ENCODE measurements at regions not wholly inside any gene's neighbourhood (a gene's known extent, or its start where the extent isn't known, plus 50 kb on each side); places are given as distances from the start of the nearest gene placed in this dataset.

GRCh38 chr22:48907591-48907990 is 920.1 kb downstream of the BRD1 start:
- Mint-ChIP-seq H3K27me3 (ENCODE audit: low read depth) (peaks cover 38% of the 10 kb centered on the region), H3K9me3 (no peaks in the 10 kb centered on the region), H3K27ac (no peak overlapping the region)

GRCh38 chr22:48906216-48906835 is 921.3 kb downstream of the BRD1 start:
- Mint-ChIP-seq H3K4me1 (no peaks in the 10 kb centered on the region), H3K27me3 (ENCODE audit: low read depth) (peaks cover 46% of the 10 kb centered on the region), H3K36me3 (ENCODE audit: low read depth) (no peaks in the 10 kb centered on the region), H3K4me3 (no peak overlapping the region), H3K27ac (no peak overlapping the region), H3K9me3 (no peaks in the 10 kb centered on the region)
- TF ChIP-seq CTCF (IDR thresholded peaks at IDR 0.05; ENCODE audit: unreplicated experiment in 3 of 3) = no peak

More at GRCh38 chr22:48907591-48907990, 920.1 kb downstream of the BRD1 start:
- Mint-ChIP-seq H3K36me3 (ENCODE audit: low read depth) (no peaks in the 10 kb centered on the region), H3K4me1 (no peaks in the 10 kb centered on the region), H3K4me3 (no peak overlapping the region)
- TF ChIP-seq CTCF (IDR thresholded peaks at IDR 0.05; ENCODE audit: unreplicated experiment in 3 of 3) = no peak

- TF ChIP-seq CTCF (IDR thresholded peaks at IDR 0.05; ENCODE audit: unreplicated experiment in 3 of 3) = no peak
- Mint-ChIP-seq H3K9me3 (no peaks in the 10 kb centered on the region), H3K36me3 (ENCODE audit: low read depth) (no peaks in the 10 kb centered on the region), H3K4me3 (no peak overlapping the region), H3K4me1 (no peaks in the 10 kb centered on the region), H3K27ac (no peak overlapping the region), H3K27me3 (ENCODE audit: low read depth) (peaks cover 47% of the 10 kb centered on the region)
These were observed 922.3 kb downstream of the BRD1 start for GRCh38 chr22:48905206-48905975.

DNA sequence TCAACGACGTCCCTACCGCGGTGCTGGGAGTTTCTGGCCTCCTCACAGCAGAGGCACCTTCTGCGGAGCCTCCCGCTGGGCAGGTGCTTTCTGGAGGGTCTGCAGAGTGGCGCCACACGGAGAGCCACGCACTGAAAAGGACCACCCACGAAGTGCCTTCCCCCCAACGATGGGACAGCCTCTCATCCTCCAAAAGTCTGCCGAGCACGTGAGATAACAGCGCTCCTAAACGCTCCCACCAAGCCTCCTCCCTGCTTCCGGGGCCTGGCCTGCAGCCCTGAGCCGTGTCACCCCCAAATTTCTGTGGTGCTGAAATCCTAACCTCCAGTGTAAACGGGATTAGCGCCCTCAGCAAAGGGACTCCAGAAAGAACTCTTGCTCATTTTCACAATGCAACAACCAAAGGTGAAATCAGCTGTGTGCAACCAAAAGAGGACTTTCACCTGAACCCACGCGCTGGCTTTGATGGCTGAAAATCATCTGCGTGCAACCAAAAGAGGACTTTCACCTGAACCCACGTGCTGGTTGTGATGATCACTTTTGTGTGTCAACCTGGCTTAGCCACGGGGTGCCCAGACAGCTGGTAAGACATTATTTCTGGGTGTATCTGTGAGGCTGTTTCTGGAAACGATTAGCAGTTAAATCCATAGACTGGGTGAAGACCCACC is 924.6 kb downstream of the BRD1 start:
- no peak overlapping the region for H3K27ac Mint-ChIP-seq
- no peaks in the 10 kb centered on the region for H3K9me3 Mint-ChIP-seq
- H3K4me3 Mint-ChIP-seq = no peak overlapping the region
- no peak for TF ChIP-seq CTCF (IDR thresholded peaks at IDR 0.05; ENCODE audit: unreplicated experiment in 3 of 3)
- H3K27me3 Mint-ChIP-seq (ENCODE audit: low read depth) = peaks cover 35% of the 10 kb centered on the region
- H3K36me3 Mint-ChIP-seq (ENCODE audit: low read depth) = no peaks in the 10 kb centered on the region
- H3K4me1 Mint-ChIP-seq = no peaks in the 10 kb centered on the region

GRCh38 chr22:48902001-48902869 is 925.4 kb downstream of the BRD1 start:
- TF ChIP-seq CTCF (IDR thresholded peaks at IDR 0.05; ENCODE audit: unreplicated experiment in 3 of 3) = no peak
- no peaks in the 10 kb centered on the region for H3K36me3 Mint-ChIP-seq (ENCODE audit: low read depth)
- no peaks in the 10 kb centered on the region for H3K9me3 Mint-ChIP-seq
- H3K4me3 Mint-ChIP-seq = no peak overlapping the region
- H3K4me1 Mint-ChIP-seq = no peaks in the 10 kb centered on the region
- H3K27me3 Mint-ChIP-seq (ENCODE audit: low read depth) = peaks cover 29% of the 10 kb centered on the region
- H3K27ac Mint-ChIP-seq = no peak overlapping the region

All from nephron (organoid).